Medulla oblongata (tissue), 1 donor: ENCODE measurements at regions not wholly inside any gene's neighbourhood (a gene's known extent, or its start where the extent isn't known, plus 50 kb on each side); places are given as distances from the start of the nearest gene placed in this dataset.

Experiments
- DNase-seq: peaks from one replicate; pipeline ENCODE4 v3.0.0-alpha.2; 2015; ENCODE audit errors: extremely low spot score

DNA sequence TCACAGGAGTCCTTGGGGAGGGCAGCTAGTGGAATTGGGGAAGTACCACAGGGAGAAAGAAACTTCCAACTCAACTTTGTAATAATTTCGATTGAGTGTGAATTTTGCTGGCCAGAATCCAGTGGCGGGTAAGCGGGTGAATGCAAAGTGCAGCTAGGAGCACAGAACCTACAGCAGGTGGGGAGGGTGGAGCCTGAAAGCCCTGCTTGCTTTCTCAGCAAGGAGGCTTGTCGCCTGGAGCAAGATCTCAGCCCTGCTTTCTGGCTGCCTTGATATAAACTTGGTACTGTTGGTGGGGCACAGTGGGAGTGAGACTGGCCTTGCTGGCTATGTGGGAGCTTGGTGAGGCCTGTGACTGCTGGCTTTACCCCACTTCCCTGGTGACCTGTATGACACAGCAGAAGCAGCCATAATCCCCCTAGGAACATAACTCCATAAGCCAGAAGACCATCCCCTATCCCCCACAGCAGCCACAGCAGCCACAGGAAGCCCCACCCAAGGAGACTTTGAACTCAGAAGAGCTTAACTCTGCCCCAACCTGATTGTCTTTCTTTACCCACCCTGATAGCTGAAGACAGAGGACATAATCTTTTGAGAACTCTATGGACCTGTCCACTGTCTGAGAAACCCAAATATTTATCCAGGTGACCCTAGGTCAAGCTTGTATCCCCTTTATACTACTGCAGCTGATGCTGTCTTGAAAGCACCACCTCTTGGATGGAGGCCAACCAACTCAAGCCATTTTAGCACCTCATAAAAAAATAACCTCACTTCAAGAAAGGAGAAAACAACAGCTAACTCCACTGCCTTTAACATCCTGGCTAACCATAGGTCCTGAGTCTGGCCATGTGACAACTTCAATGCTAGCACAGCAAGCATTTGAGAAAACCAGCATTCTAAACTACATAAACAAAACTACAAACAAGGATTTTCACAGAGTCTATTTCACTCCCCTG lies 87.2 kb upstream of the PDE5A start:
- no peak for DNase-seq

DNA sequence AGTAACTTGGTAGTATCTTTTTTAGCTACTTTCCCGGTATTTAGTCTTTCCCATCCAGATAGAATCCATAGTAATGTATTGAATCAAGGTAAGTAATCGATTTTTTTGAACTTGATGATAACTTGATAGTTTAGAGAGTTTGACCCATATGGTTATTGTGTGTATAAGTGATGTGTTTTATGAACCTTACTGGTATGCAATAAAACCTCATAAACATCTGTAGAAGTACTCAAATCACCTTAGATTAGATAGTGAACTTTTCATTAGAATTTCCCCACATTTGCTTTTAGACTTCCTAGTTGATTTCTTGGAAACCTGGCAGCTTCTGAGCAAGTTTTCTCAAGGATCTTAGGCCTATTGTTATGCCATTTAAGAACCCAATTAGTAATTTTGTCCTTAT lies 80.8 kb upstream of the PDE5A start:
- no peak for DNase-seq

DNA sequence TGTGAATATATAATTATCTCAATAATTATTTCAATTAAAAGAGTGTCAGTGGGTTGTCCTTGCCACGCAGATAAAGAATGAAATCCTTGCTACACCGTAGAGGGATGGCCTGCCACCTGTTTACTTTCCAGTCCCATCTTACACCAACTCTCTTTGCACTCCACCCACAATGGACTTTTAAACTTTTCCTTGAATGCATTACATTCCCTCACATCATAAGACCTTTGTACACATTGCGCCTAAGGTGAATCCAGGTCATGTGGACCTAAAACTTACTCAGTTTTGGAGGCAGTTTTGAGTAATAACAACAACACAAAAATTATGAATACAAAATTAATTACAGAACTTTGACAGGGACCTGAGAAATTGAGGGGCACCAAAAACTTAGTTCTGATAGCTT lies 78.7 kb upstream of the PDE5A start:
- DNase-seq = no peak

DNA sequence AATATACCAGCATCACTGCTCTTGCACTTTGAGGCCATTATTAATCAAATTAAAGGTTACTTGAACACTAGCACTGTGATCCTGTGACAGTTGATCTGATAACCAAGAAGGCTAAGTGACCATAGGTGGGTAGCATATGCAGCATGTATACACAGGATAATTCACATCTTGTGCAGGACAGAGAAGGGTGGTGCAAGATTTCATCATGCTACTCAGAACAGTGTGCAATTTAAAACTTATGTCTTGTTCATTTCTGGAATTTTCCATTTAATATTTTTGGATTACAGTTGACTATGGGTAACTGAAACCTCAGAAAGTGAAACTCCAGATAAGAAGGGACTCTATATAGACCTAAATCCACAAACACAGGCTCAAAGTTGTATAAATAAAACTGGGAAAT lies 78.2 kb upstream of the PDE5A start:
- DNase-seq = no peak

DNA sequence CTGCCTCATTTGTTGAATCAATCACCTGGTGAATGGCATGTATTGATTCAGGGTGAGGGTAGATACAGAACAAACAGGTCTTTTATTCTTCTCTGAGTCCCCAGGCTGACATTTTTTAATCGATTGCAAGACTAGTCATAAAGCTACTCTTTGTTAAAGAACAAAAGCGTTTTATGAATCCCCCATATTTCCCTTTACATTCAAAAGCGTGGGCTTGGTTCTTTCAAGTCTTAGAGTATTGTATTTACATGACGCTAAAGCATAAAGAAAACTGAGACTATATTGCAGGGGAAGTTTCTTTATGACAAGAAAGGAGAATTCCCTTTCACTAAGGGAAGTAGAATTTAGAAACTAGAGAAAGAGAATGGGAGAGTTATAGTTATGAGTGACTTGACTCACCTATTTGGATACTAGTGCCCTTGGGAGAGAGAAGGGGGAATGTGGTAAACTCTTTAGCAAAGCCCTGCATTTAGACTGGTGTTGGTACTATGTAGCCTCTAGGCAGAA lies 69.3 kb upstream of the PDE5A start:
- no peak for DNase-seq

DNA sequence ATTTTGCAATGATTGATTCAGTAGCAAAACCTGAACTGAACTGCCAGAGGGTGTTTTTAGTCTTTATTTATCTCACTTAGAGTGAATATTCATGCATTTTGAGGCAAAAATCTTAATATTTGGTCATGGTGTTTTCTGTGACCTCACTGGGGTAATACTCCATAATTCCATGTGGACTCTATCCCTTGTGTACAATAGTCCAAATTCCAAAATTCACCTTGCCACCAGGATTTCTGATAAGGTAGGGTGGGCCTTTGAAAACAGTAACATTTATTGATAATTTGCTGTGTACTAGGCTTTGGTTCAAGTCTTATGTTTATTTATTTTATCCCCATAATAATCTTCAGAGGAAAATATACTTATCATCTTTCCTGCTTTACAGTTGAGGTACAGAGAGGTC lies 68.4 kb upstream of the PDE5A start:
- DNase-seq = no peak

DNA sequence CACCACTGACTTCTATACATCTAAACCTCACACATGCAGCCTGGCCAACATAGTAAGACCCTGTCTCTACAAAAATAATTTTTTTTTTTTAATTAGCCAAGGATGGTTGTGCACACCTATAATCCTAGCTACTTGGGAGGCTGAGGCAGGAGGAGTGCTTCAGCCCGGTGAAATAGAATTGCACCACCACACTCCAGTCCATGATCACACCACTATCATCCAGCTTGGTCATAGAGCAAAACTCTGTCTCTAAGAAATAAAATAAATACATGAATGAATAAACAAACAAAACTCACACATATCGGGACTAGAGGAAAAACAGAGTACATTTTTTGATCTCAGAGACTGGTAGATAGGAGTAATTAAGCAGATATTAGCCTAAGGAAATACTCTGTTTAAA lies 66.6 kb upstream of the PDE5A start:
- no peak for DNase-seq

DNA sequence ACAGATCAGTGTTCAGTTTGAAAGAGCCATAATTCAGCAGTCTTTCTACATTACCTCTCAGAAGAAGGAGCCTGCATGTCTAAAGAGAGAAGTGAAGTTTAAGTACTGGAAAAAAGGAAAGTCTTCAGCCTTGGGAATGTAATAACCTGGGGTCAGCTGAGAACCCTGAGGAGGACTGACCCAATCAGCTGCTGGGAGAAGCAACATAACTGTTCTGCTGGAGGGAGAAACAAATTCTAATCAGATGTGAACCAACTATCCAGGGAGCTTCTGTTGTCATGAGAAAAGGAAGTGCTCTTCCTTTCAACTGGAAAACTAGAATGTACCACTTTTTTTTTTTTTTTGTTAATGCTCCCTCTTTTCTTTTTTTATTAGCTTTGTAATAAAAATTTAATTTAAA lies 64.5 kb upstream of the PDE5A start:
- DNase-seq = no peak

DNA sequence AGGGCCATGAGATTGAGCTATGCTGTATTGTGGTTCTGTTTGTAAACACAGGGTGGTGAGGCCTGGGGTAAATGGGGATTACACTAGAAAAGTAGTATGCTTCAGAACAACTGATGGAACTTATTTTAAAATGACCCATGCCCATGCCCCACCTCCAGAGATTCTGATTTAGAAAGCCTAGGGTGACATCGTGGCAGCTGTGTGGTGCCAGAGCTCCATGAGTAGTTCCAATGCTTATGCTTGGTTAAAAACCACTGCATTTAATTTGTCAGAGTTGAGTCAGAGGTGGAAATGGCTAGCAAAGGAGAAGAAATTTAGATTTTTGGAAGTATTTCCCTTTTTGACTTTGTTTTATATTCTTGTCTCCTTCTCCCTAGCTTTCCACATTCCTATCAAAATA lies 63.4 kb upstream of the PDE5A start:
- DNase-seq = no peak

DNA sequence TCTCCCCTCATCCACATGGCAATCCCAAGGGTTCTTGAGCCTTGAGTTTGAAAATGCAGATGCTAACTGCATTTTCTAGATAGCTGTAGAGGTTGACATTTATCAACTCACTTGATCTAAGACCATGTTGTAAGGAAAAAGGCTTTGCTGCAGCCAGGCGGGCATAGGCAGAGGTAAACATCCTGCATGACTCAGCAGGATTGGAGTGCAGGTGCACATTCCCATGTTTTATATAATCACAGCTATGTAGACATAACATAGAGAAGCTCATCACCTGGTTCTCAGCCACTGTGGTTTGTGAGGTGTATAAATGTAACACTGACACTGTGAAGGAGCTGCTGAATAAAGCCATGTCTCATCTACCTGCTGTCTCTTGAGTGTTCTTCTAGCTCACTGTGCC lies 62.3 kb upstream of the PDE5A start:
- no peak for DNase-seq

DNA sequence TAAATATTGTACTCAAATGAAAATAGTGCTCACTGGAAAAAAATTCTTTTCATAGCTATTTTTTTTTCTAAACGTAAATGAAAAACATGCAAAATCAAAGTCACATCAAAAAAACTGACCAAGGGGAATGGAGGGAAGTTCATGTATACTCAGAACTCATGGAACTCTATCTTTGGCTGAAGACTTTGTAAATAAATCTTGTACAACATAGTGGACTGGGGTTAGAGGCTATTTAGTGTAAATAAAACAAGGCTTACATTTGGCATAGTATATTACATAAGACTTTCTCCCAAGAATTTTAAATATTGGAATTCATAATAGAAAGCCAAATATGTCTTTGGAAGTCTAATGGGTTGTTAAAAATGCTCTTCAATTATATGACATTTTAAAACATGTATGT lies 59.8 kb upstream of the PDE5A start:
- no peak for DNase-seq

DNA sequence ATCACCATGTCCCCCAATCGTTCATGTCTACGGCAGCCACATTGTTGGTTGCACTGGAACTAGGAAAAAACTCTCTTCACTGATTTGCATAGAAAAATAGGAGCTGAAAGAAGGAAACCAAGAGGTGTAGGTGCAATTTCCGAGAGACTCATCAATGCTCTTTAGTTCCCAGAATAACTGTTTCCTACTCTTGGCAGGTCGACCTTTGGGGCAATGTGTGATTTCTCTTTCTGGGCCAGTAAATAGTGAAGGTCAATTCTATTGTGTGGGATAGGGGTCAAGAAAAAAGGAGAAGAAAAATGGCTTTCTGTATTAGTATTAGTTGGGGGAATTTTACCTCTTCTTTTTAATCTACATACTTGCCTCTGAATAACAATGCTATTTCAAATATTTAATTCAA lies 55.9 kb upstream of the PDE5A start:
- no peak for DNase-seq

DNA sequence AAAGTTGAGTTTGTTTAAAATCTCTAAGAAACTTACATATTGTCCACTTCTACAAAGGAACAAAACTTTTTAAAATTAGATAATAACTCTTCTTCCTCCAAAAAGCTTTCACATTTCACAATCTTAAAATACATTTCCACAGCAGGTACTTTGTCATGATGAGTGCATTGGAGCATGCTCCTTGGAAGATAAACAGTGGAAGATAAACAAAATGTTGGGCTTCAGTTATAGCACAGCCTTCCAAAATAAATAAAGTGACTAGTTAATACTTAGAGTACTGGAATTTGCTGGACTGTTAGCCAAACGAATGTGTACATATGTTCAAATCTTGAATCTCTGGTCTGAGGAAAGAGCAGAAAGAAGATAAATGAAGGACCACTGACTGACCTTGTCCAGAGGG lies 54.9 kb upstream of the PDE5A start:
- no peak for DNase-seq

DNA sequence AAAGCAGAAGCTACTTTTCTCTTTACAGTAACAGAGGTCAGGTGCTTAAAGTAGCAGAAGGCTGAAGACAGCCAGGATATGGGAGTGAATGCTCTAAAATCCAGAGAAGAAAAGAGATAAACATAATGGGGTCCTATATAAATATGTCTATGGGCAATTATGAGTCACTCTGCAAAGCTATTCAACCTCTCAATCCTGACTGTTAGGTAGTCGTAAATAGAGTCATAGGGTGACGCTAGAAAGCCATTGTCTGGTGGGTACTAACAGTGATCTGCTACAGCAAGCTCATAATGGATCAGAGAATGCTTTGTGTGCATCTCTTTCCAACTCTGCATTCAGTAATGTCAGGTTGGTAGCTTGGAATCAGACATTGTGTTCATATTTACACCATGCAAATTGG lies 53.5 kb upstream of the PDE5A start:
- DNase-seq = no peak

DNA sequence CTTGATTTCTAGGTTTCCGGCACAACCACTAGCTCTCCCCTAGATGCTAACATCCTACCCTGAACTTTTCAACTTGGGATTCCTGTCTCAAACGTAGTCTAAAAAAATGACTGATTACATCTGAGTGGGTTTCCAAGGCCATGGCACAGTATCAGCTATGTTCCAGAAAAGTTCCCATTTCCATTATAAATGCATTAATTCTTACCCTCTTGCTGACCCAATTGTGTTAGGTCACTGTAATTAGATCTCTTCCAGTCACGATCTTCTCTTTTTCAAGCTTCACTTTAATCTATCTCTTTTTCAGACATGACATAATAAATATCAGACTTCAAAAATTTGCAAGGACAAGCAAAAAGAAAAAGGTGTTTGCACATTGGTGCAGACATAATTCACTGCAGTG lies 50.6 kb upstream of the PDE5A start:
- no peak for DNase-seq

DNA sequence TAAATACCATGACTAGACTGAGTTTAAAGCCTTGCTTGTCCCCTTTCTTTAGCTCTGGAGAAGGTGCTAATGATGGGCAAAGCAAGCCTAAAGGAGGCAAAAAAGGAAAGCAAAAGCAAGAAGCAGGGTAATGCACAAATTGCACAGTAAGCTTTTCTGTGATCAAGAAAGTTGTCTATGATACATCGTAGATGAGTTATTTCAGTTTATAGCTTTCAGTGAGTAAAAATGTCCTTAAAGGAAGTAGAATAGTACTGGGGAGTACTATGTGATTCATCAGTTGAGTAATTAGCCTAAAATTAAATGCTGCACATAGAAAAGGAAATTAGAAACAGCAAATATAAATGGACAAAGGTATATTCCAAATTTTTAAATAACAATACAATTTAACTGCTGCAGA lies 50.2 kb upstream of the PDE5A start:
- no peak for DNase-seq
